DND-41 (cell line): ENCODE measurements at regions not wholly inside any gene's neighbourhood (a gene's known extent, or its start where the extent isn't known, plus 50 kb on each side); places are given as distances from the start of the nearest gene placed in this dataset.

Experiments
- ATAC-seq: fragments of 200-7000 bp; cut with Tn5 transposase; 3 replicates; pipeline ENCODE4 v1.9.1; 2021; ENCODE audit warnings: low read depth; ENCODE audit not compliant: insufficient read depth
- DNase-seq: peaks from one replicate; pipeline ENCODE4 v3.0.0-alpha.2; 2020
- H2AFZ ChIP-seq: 2 replicates; pipeline ENCODE4 v1.6.0; 2012; ENCODE audit warnings: low read depth, low read length
- H3K27ac ChIP-seq: 2 replicates; pipeline ENCODE4 v1.5.1; 2012; ENCODE audit warnings: low read length, inconsistent platforms
- H3K27me3 ChIP-seq: fragments of 200-600 bp; sonication (generic); 2 replicates; pipeline ENCODE4 v1.6.0; 2012; ENCODE audit warnings: low read length, mild to moderate bottlenecking, inconsistent platforms; ENCODE audit not compliant: insufficient read depth, poor library complexity
- H3K36me3 ChIP-seq: 2 replicates; pipeline ENCODE4 v1.5.1; 2012; ENCODE audit warnings: low read length, inconsistent platforms; ENCODE audit not compliant: insufficient read depth
- H3K4me1 ChIP-seq: 2 replicates; pipeline ENCODE4 v1.5.1; 2012; ENCODE audit warnings: mild to moderate bottlenecking, low read length; ENCODE audit not compliant: insufficient read depth
- H3K4me2 ChIP-seq: 2 replicates; pipeline ENCODE4 v1.6.0; 2012; ENCODE audit warnings: mild to moderate bottlenecking, moderate library complexity, low read length, inconsistent platforms; ENCODE audit not compliant: insufficient read depth
- H3K4me3 ChIP-seq, 2 experiments: fragments of 200-600 bp in 1 of 2; shearing (Covaris generic) in 1 of 2; 2 replicates each; pipeline ENCODE4 v1.5.1; 2012 to 2016; ENCODE audit warnings: inconsistent platforms in 2 of 2, low read length in 2 of 2, mild to moderate bottlenecking in 2 of 2, low read depth in 1 of 2, moderate library complexity in 1 of 2
- H3K79me2 ChIP-seq: 2 replicates; pipeline ENCODE4 v1.6.0; 2012; ENCODE audit warnings: low read length, inconsistent platforms; ENCODE audit not compliant: insufficient read depth
- H3K9ac ChIP-seq: 2 replicates; pipeline ENCODE4 v1.6.0; 2012; ENCODE audit warnings: low read depth, mild to moderate bottlenecking, inconsistent platforms, low read length, moderate library complexity
- H3K9me3 ChIP-seq: 2 replicates; pipeline ENCODE4 v1.5.1; 2012; ENCODE audit warnings: low read length, moderate library complexity, mild to moderate bottlenecking, inconsistent platforms; ENCODE audit not compliant: insufficient read depth, severe bottlenecking
- H4K20me1 ChIP-seq: 2 replicates; pipeline ENCODE4 v1.6.0; 2012; ENCODE audit warnings: low read length; ENCODE audit not compliant: insufficient read depth
- EZH2 ChIP-seq: IDR thresholded peaks from 3 replicates; pipeline ENCODE4 v1.6.1; 2012; ENCODE audit warnings: borderline replicate concordance, low read depth, mild to moderate bottlenecking, moderate library complexity, low read length, inconsistent platforms; ENCODE audit not compliant: severe bottlenecking
- TF ChIP-seq, protein P1 (sequence below): IDR thresholded peaks from 2 replicates; pipeline ENCODE4 v1.5.1; 2012; ENCODE audit warnings: borderline replicate concordance, low read length, moderate library complexity, mild to moderate bottlenecking; ENCODE audit not compliant: poor library complexity, severe bottlenecking; ENCODE audit errors: extremely low read depth

- ATAC-seq = no peak
- Histone ChIP-seq H3K79me2 (no peaks in the 10 kb centered on the region), H3K9ac (no peak overlapping the region), H3K4me1 (no peaks in the 10 kb centered on the region), H3K36me3 (no peaks in the 10 kb centered on the region), H3K9me3 (no peaks in the 10 kb centered on the region), H3K4me3 (no peak overlapping the region), H2AFZ (no peak overlapping the region), H3K4me2 (no peak overlapping the region), H3K27me3 (no peaks in the 10 kb centered on the region), H4K20me1 (no peaks in the 10 kb centered on the region), H3K27ac (no peak overlapping the region)
- TF ChIP-seq EZH2 = no peak
- TF ChIP-seq, protein P1, sequence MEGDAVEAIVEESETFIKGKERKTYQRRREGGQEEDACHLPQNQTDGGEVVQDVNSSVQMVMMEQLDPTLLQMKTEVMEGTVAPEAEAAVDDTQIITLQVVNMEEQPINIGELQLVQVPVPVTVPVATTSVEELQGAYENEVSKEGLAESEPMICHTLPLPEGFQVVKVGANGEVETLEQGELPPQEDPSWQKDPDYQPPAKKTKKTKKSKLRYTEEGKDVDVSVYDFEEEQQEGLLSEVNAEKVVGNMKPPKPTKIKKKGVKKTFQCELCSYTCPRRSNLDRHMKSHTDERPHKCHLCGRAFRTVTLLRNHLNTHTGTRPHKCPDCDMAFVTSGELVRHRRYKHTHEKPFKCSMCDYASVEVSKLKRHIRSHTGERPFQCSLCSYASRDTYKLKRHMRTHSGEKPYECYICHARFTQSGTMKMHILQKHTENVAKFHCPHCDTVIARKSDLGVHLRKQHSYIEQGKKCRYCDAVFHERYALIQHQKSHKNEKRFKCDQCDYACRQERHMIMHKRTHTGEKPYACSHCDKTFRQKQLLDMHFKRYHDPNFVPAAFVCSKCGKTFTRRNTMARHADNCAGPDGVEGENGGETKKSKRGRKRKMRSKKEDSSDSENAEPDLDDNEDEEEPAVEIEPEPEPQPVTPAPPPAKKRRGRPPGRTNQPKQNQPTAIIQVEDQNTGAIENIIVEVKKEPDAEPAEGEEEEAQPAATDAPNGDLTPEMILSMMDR = no peak
- DNase-seq = no peak
These were observed 171.8 kb upstream of the TTC29 start for GRCh38 chr4:147117431-147117830.

DNA sequence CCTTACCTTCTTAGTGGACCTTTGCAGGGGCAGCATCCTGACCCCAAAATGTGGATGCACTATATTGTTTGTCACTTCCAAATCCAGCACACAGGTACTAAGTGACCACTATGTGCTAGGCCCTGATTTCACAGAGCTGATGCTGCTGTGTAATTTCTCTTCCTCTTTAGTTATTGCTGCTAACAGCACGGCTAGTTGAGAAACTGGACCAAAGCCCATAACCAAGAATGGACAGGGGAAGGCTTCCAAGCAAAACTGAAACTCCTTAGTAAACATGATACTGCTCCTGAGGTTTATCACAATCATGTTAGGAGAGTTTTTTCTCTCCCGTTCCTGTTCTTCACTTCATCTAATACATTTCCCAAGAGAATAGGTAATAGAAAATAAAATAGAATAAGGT, 172.9 kb upstream of the TTC29 start:
- H3K9ac ChIP-seq = no peak overlapping the region
- no peaks in the 10 kb centered on the region for H3K36me3 ChIP-seq
- H3K4me1 ChIP-seq = no peaks in the 10 kb centered on the region
- H3K79me2 ChIP-seq = no peaks in the 10 kb centered on the region
- H3K9me3 ChIP-seq = no peaks in the 10 kb centered on the region
- no peak overlapping the region for H3K27ac ChIP-seq
- H3K27me3 ChIP-seq = no peaks in the 10 kb centered on the region
- H3K4me2 ChIP-seq = no peak overlapping the region
- no peak for TF ChIP-seq EZH2
- TF ChIP-seq, protein P1 = no peak
- no peak overlapping the region for H3K4me3 ChIP-seq
- ATAC-seq (no peak), DNase-seq (no peak)
- H2AFZ ChIP-seq = no peak overlapping the region
- H4K20me1 ChIP-seq = no peaks in the 10 kb centered on the region

GRCh38 chr4:147122685-147123084, 177.0 kb upstream of the TTC29 start:
- TF ChIP-seq, protein P1 = no peak
- TF ChIP-seq EZH2 = no peak
- H3K27me3 ChIP-seq = no peaks in the 10 kb centered on the region
- no peaks in the 10 kb centered on the region for H3K4me1 ChIP-seq

GRCh38 chr4:147123146-147123545, 177.5 kb upstream of the TTC29 start:
- DNase-seq (no peak), ATAC-seq (no peak)
- TF ChIP-seq, protein P1 = no peak
- no peak for TF ChIP-seq EZH2
- Histone ChIP-seq H3K79me2 (no peaks in the 10 kb centered on the region), H3K4me3 (no peak overlapping the region), H3K27me3 (no peaks in the 10 kb centered on the region), H3K36me3 (no peaks in the 10 kb centered on the region), H3K9ac (no peak overlapping the region), H2AFZ (no peak overlapping the region), H3K4me2 (no peak overlapping the region), H3K27ac (no peak overlapping the region), H3K4me1 (no peaks in the 10 kb centered on the region), H3K9me3 (no peaks in the 10 kb centered on the region), H4K20me1 (no peaks in the 10 kb centered on the region)

More at GRCh38 chr4:147122685-147123084, 177.0 kb upstream of the TTC29 start:
- no peak overlapping the region for H3K9ac ChIP-seq
- no peak overlapping the region for H3K27ac ChIP-seq
- no peak for DNase-seq
- H2AFZ ChIP-seq = no peak overlapping the region
- no peaks in the 10 kb centered on the region for H3K9me3 ChIP-seq
- H3K4me3 ChIP-seq = no peak overlapping the region
- no peak for ATAC-seq
- no peaks in the 10 kb centered on the region for H4K20me1 ChIP-seq
- no peaks in the 10 kb centered on the region for H3K36me3 ChIP-seq
- H3K79me2 ChIP-seq = no peaks in the 10 kb centered on the region
- no peak overlapping the region for H3K4me2 ChIP-seq
